DND-41 (cell line): ENCODE measurements at regions not wholly inside any gene's neighbourhood (a gene's known extent, or its start where the extent isn't known, plus 50 kb on each side); places are given as distances from the start of the nearest gene placed in this dataset.

Source experiments
- CTCF ChIP-seq: IDR thresholded peaks from 2 replicates; pipeline ENCODE4 v1.5.1; 2012; ENCODE audit warnings: borderline replicate concordance, low read length, moderate library complexity, mild to moderate bottlenecking; ENCODE audit not compliant: poor library complexity, severe bottlenecking; ENCODE audit errors: extremely low read depth
- EZH2 ChIP-seq: IDR thresholded peaks from 3 replicates; pipeline ENCODE4 v1.6.1; 2012; ENCODE audit warnings: borderline replicate concordance, low read depth, mild to moderate bottlenecking, moderate library complexity, low read length, inconsistent platforms; ENCODE audit not compliant: severe bottlenecking

GRCh38 chr3:159178209-159178897 is 376.5 kb downstream of the MFSD1 start:
- TF ChIP-seq CTCF (no peak), EZH2 (no peak)
